ENCODE measurements at regions not wholly inside any gene's neighbourhood (a gene's known extent, or its start where the extent isn't known, plus 50 kb on each side); places are given as distances from the start of the nearest gene placed in this dataset.

DNA sequence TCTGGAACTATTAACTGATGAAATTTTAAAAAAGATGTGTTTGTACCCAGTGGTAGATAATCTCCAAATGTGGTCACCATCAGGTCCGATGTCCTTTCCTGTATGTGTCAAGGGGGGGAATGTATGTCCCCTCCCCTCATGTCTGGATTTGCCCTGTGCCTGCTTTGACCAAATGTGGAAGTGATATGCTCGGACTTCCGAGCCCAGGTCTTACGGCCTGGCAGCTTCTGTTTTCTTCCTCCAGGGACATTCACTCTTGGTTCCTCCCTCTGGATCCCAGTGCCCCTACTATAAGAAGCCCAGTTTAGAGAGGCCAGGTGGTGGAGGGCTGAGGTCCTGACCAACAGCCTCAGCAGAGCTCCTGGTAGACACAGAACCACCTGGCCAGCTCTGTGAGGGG, 75.5 kb downstream of the CCR1 start:
- no peaks in the 10 kb centered on the region for H3K9me3 Mint-ChIP-seq
- no peaks in the 10 kb centered on the region for H3K27me3 ChIP-seq (ENCODE audit: insufficient read depth, low read length)
- ChIA-PET POLR2A (ENCODE audit: partially characterized antibody) (no interaction called here), CTCF (ENCODE audit: partially characterized antibody) (no interaction called here)
- no peak overlapping the region for H3K27ac Mint-ChIP-seq
- H3K4me3 ChIP-seq (ENCODE audit: low read length in 2 of 2) = no peak overlapping the region
- peaks cover 16% of the 10 kb centered on the region for H3K4me1 ChIP-seq (ENCODE audit: insufficient read depth, low read length)
- H3K36me3 Mint-ChIP-seq = no peaks in the 10 kb centered on the region
- no peak overlapping the region for H3K27ac ChIP-seq (ENCODE audit: low read depth, low read length)
- H3K4me3 Mint-ChIP-seq = no peak overlapping the region
- H3K27me3 Mint-ChIP-seq = no peaks in the 10 kb centered on the region
- H3K36me3 ChIP-seq (ENCODE audit: insufficient read depth, low read length) = no peaks in the 10 kb centered on the region
- no peaks in the 10 kb centered on the region for H3K9me3 ChIP-seq (ENCODE audit: control insufficient read depth in 1 of 2, low read length in 2 of 2)
- intact Hi-C loops (cut with micrococcal nuclease) = no loop called here
- no peak for DNase-seq
- peaks cover 20 to 29% (median 22%) of the 10 kb centered on the region in 4 donors for H3K4me1 Mint-ChIP-seq

DNA sequence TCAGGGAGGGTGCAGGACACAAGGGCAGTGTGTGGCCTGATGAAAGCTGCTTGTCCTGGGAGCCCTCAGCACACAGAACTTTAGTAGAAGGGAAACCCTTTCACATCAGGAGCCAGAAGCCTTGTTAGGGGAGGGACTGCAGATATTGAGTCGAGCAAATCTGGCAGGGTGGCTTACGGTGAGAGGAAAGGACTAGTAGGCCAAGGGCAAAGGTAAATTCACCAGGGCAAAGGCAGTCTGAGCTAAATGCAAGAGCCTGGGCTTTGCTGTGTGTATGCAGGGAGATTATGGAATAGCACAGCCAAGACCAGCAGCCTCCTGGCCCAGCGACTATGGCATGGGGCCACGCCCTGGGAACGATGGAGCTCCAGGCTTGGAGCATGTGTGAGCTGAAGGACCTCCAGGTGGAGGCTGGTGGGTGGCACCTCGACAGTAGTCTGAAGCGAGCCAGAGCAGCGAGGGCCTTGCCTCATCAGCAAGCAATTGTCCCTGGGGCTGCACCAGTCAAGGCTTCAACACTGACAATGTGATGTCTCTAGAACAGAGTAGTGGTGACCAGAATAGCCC, 76.1 kb downstream of the CCR1 start:
- no peak overlapping the region for H3K4me3 Mint-ChIP-seq
- H3K36me3 Mint-ChIP-seq = no peaks in the 10 kb centered on the region
- H3K4me3 ChIP-seq (ENCODE audit: low read length in 2 of 2) = no peak overlapping the region
- CTCF ChIA-PET (ENCODE audit: partially characterized antibody) = no interaction called here
- H3K4me1 Mint-ChIP-seq = peaks cover 20 to 29% (median 22%) of the 10 kb centered on the region in 4 donors
- DNase-seq = no peak
- no peak overlapping the region for H3K27ac ChIP-seq (ENCODE audit: low read depth, low read length)
- H3K27me3 Mint-ChIP-seq = no peaks in the 10 kb centered on the region
- H3K4me1 ChIP-seq (ENCODE audit: insufficient read depth, low read length) = peaks cover 16% of the 10 kb centered on the region
- H3K27me3 ChIP-seq (ENCODE audit: insufficient read depth, low read length) = no peaks in the 10 kb centered on the region
- POLR2A ChIA-PET (ENCODE audit: partially characterized antibody) = no interaction called here
- H3K27ac Mint-ChIP-seq = peak overlapping the region in 1 of 7 donors; percentile 19
- H3K9me3 ChIP-seq (ENCODE audit: control insufficient read depth in 1 of 2, low read length in 2 of 2) = no peaks in the 10 kb centered on the region
- H3K36me3 ChIP-seq (ENCODE audit: insufficient read depth, low read length) = no peaks in the 10 kb centered on the region
- intact Hi-C loops (cut with micrococcal nuclease) = no loop called here
- no peaks in the 10 kb centered on the region for H3K9me3 Mint-ChIP-seq

DNA sequence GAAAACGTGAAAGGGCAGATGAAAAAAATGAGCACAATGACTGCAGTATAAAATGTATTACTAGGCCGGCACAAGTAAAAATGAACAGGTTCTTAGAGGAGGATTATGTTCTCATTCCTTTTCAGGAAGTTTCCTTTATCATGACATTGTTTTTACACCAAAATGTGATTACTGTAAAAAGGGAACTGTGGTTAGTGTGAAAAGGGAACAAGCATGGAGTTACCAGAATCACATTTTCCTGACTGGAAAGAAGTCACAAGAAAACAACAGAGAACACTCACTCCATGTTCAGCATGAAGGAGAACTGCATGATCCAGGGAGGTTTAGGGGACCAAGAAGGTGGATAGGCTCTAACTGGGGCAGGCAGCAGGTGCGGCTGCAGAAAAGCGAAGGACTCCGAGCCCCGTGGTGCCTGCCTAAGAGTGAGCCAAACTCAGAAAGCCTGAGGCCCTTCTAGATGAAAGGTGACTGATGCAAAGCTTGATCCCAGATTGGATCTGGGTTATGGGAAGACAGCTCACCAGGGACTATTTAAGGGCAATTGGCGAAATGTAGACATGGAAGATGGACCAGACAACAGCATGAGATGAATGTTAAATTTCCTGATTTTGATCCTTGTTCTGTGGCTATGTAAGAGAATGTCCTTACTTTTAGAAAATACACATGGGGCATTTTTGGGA, 77.3 kb downstream of the CCR1 start:
- H3K4me1 ChIP-seq (ENCODE audit: insufficient read depth, low read length) = peaks cover 16% of the 10 kb centered on the region
- Mint-ChIP-seq H3K9me3 (no peaks in the 10 kb centered on the region), H3K4me3 (no peak overlapping the region), H3K27me3 (no peaks in the 10 kb centered on the region), H3K4me1 (peaks cover 20 to 29% (median 22%) of the 10 kb centered on the region in 4 donors), H3K27ac (no peak overlapping the region), H3K36me3 (no peaks in the 10 kb centered on the region)
- ChIA-PET CTCF (ENCODE audit: partially characterized antibody) (no interaction called here), POLR2A (ENCODE audit: partially characterized antibody) (no interaction called here)
- no peak for DNase-seq
- intact Hi-C loops (cut with micrococcal nuclease) = no loop called here
- no peak overlapping the region for H3K4me3 ChIP-seq (ENCODE audit: low read length in 2 of 2)
- H3K27me3 ChIP-seq (ENCODE audit: insufficient read depth, low read length) = no peaks in the 10 kb centered on the region
- no peak overlapping the region for H3K27ac ChIP-seq (ENCODE audit: low read depth, low read length)
- no peaks in the 10 kb centered on the region for H3K36me3 ChIP-seq (ENCODE audit: insufficient read depth, low read length)
- H3K9me3 ChIP-seq (ENCODE audit: control insufficient read depth in 1 of 2, low read length in 2 of 2) = no peaks in the 10 kb centered on the region

DNA sequence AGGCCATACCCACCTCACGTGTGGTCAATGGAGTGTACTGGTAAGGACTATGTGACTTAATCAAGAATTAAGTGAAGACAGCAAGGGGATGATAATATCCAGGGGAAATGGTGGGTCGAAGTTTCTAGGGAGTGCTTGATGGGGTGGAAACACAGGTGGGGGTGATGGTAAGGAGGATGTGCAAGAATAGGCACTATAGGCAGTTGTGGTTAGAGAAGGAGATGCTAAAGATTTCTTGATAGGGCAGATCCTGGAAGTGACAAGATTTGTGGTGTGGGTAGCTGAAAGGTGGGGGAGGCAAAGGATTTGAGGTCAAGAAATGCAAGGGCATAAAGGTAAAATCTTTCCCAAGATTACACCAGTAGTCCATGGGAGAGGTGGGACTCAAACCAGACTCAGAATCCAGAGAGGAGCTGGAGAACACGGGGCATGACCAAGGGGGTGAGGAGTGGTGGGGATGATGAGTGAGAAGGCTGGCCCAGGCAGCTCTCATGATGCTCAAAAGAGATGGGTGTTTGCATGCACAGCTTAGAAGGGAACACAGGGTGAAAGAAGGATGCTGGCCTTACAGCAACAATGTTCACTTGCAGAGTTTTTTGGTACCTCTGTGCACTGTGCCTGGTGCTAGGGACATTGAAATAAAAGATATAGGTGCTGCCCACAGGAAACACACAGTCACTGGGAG, 78.4 kb downstream of the CCR1 start:
- Mint-ChIP-seq H3K27ac (no peak overlapping the region), H3K9me3 (no peaks in the 10 kb centered on the region), H3K4me3 (peak overlapping the region in 4 of 8 donors; percentile 2 to 26 (median 12)), H3K4me1 (peaks cover 20 to 29% (median 22%) of the 10 kb centered on the region in 4 donors), H3K36me3 (no peaks in the 10 kb centered on the region), H3K27me3 (no peaks in the 10 kb centered on the region)
- intact Hi-C loops (cut with micrococcal nuclease) = no loop called here
- ChIA-PET POLR2A (ENCODE audit: partially characterized antibody) (no interaction called here), CTCF (ENCODE audit: partially characterized antibody) (no interaction called here)
- no peak overlapping the region for H3K4me3 ChIP-seq (ENCODE audit: low read length in 2 of 2)
- no peaks in the 10 kb centered on the region for H3K27me3 ChIP-seq (ENCODE audit: insufficient read depth, low read length)
- H3K27ac ChIP-seq (ENCODE audit: low read depth, low read length) = no peak overlapping the region
- H3K9me3 ChIP-seq (ENCODE audit: control insufficient read depth in 1 of 2, low read length in 2 of 2) = no peaks in the 10 kb centered on the region
- H3K4me1 ChIP-seq (ENCODE audit: insufficient read depth, low read length) = peaks cover 16% of the 10 kb centered on the region
- peak in 4 of 5 donors; percentile 16 to 35 (median 18) for DNase-seq
- H3K36me3 ChIP-seq (ENCODE audit: insufficient read depth, low read length) = no peaks in the 10 kb centered on the region

DNA sequence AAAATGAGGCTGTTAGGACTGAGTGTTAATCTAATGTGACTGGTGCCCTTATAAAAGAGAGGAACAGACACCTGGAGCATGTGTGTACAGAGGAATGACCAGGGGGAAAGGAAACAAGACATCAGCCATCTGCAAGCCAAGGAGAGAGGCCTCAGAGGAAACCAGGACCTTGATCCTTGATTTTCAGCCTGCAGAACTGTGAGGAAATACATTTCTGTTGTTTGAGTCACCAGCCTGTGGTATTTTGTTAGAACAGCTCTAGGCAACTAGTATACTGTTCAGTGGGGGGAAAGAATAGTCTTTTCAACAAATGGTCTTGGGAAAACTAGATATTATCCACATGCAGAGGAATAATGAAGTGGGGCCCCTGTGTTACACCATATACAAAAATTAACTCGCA, 80.6 kb downstream of the CCR1 start:
- peaks cover 20 to 29% (median 22%) of the 10 kb centered on the region in 4 donors for H3K4me1 Mint-ChIP-seq
- POLR2A ChIA-PET (ENCODE audit: partially characterized antibody) = no interaction called here
- intact Hi-C loops (cut with micrococcal nuclease) = no loop called here
- H3K4me3 Mint-ChIP-seq = no peak overlapping the region
- Histone ChIP-seq H3K4me1 (ENCODE audit: insufficient read depth, low read length) (peaks cover 16% of the 10 kb centered on the region), H3K9me3 (ENCODE audit: control insufficient read depth in 1 of 2, low read length in 2 of 2) (no peaks in the 10 kb centered on the region), H3K27ac (ENCODE audit: low read depth, low read length) (no peak overlapping the region), H3K27me3 (ENCODE audit: insufficient read depth, low read length) (no peaks in the 10 kb centered on the region), H3K4me3 (ENCODE audit: low read length in 2 of 2) (no peak overlapping the region), H3K36me3 (ENCODE audit: insufficient read depth, low read length) (no peaks in the 10 kb centered on the region)
- DNase-seq = no peak
- H3K27ac Mint-ChIP-seq = peak overlapping the region in 1 of 7 donors; percentile 45
- H3K36me3 Mint-ChIP-seq = no peaks in the 10 kb centered on the region
- H3K27me3 Mint-ChIP-seq = no peaks in the 10 kb centered on the region
- CTCF ChIA-PET (ENCODE audit: partially characterized antibody) = no interaction called here
- no peaks in the 10 kb centered on the region for H3K9me3 Mint-ChIP-seq

DNA sequence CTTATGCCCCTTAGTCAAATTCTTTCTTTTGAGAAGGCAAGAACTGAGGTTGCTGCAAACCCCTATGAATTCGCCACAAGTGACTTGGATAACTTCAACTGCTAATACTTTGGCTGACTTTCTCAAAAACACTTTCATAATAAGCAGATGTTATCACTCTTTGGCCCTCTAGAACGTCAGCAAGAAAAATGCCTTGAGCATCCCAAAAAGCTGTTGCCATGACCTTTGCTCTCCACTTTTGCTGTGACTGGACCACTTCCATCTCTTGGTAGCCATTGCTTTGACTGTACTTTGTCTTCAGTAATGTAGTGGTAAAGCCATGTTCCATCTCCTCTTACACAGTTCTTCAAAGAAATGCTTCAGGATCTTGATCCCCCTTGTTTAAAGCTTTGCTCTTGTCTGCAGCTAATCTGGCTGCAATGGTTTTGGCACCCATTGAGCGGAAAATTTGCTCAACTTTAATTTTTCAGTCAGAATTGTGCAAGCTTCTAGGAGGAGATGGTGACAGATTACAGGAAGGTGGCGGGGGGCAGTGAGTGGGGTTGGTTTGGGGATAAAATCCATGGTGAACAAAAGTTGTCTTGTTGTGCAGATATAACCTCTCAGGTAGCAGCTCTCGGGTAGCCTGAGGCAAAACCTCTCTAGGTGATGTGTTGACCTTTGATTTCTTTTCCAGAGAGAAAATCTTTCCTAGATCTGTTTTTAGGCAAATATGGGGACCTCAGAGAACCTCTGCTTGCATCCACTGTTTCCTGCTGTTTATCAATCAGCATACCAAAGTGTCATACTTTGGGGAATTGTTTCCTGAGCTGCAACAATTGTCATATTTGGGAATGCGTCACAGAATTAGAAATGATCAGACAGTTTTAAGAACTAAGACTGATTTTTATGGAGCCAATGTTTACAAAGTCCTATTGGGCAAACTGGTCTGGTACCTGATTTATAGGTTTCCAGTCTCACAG, 83.6 kb downstream of the CCR1 start:
- DNase-seq = no peak
- no peaks in the 10 kb centered on the region for H3K27me3 ChIP-seq (ENCODE audit: insufficient read depth, low read length)
- no peaks in the 10 kb centered on the region for H3K36me3 ChIP-seq (ENCODE audit: insufficient read depth, low read length)
- Mint-ChIP-seq H3K9me3 (no peaks in the 10 kb centered on the region), H3K27ac (no peak overlapping the region), H3K36me3 (no peaks in the 10 kb centered on the region), H3K27me3 (peaks cover 0 to 6% of the 10 kb centered on the region in 2 donors), H3K4me3 (no peak overlapping the region), H3K4me1 (peaks cover 7 to 16% (median 9%) of the 10 kb centered on the region in 4 donors)
- H3K27ac ChIP-seq (ENCODE audit: low read depth, low read length) = no peak overlapping the region
- intact Hi-C loops (cut with micrococcal nuclease) = no loop called here
- H3K4me3 ChIP-seq (ENCODE audit: low read length in 2 of 2) = no peak overlapping the region
- POLR2A ChIA-PET (ENCODE audit: partially characterized antibody) = no interaction called here
- CTCF ChIA-PET (ENCODE audit: partially characterized antibody) = no interaction called here
- peaks cover 5% of the 10 kb centered on the region for H3K4me1 ChIP-seq (ENCODE audit: insufficient read depth, low read length)
- no peaks in the 10 kb centered on the region for H3K9me3 ChIP-seq (ENCODE audit: control insufficient read depth in 1 of 2, low read length in 2 of 2)

DNA sequence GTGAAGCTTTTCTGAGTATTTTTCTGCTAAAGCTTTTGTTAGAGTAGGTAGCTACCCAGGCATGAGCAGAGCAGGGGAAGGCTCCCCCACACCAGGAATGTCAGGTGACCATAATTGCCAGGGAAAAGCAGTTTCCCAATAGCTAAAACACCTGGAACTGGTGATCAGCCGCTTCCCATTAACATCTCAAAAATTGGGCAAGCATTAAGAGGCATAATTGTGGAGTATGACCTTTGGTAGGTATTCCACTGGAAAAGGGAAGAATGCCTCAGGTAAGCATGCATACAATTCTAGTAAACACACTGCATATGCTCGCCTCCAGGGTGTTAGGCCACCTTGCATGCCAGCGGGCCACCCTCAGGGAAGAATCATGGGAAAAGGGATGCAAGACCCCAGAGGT, 84.5 kb downstream of the CCR1 start:
- Mint-ChIP-seq H3K36me3 (no peaks in the 10 kb centered on the region), H3K4me1 (peaks cover 0 to 7% (median under 1%) of the 10 kb centered on the region in 4 donors), H3K27me3 (peaks cover 0 to 7% of the 10 kb centered on the region in 2 donors), H3K4me3 (no peak overlapping the region), H3K9me3 (no peaks in the 10 kb centered on the region), H3K27ac (no peak overlapping the region)
- CTCF ChIA-PET (ENCODE audit: partially characterized antibody) = no interaction called here
- POLR2A ChIA-PET (ENCODE audit: partially characterized antibody) = no interaction called here
- H3K27me3 ChIP-seq (ENCODE audit: insufficient read depth, low read length) = no peaks in the 10 kb centered on the region
- H3K27ac ChIP-seq (ENCODE audit: low read depth, low read length) = no peak overlapping the region
- H3K9me3 ChIP-seq (ENCODE audit: control insufficient read depth in 1 of 2, low read length in 2 of 2) = no peaks in the 10 kb centered on the region
- H3K4me3 ChIP-seq (ENCODE audit: low read length in 2 of 2) = no peak overlapping the region
- H3K36me3 ChIP-seq (ENCODE audit: insufficient read depth, low read length) = no peaks in the 10 kb centered on the region
- no peaks in the 10 kb centered on the region for H3K4me1 ChIP-seq (ENCODE audit: insufficient read depth, low read length)
- DNase-seq = no peak
- intact Hi-C loops (cut with micrococcal nuclease) = no loop called here
